ENCODE measurements at regions not wholly inside any gene's neighbourhood (a gene's known extent, or its start where the extent isn't known, plus 50 kb on each side); places are given as distances from the start of the nearest gene placed in this dataset.

GRCh38 chr14:65186951-65187350, 84.6 kb upstream of the MAX start:
- no peaks in the 10 kb centered on the region for H3K9me2 ChIP-seq (ENCODE audit: insufficient read depth)
- H3K4me3 ChIP-seq = no peak overlapping the region
- TF ChIP-seq EZH2phosphoT487 (IDR thresholded peaks at IDR 0.05; ENCODE audit: unreplicated experiment) = no peak
- no peak for TF ChIP-seq JUNB (IDR thresholded peaks at IDR 0.05; ENCODE audit: unreplicated experiment)
- no peak for TF ChIP-seq ETS1 (IDR thresholded peaks at IDR 0.05)
- TF ChIP-seq STAT1 (IDR thresholded peaks at IDR 0.05; ENCODE audit: unreplicated experiment) = no peak
- TF ChIP-seq ZNF462 (CRISPR knock-in tag; IDR thresholded peaks at IDR 0.05) = no peak
- no peak for TF ChIP-seq NANOG (IDR thresholded peaks at IDR 0.05; ENCODE audit: borderline replicate concordance)
- no peak for TF ChIP-seq EZH2 (IDR thresholded peaks at IDR 0.05; ENCODE audit: low read depth, unreplicated experiment)
- no peak for TF ChIP-seq REST (IDR thresholded peaks at IDR 0.05; ENCODE audit: unreplicated experiment)
- TF ChIP-seq CTCF (conservative IDR thresholded peaks at IDR 0.05; ENCODE audit: low read depth in 2 of 2) = no peak
- TF ChIP-seq CREB1 (CRISPR knock-in tag; IDR thresholded peaks at IDR 0.05; ENCODE audit: low read depth) = no peak
- TF ChIP-seq ZNF331 (CRISPR knock-in tag; IDR thresholded peaks at IDR 0.05; ENCODE audit: low read depth) = no peak
- TF ChIP-seq POLR2AphosphoS5 (IDR thresholded peaks at IDR 0.05; ENCODE audit: low read depth) = no peak
- no peak for TF ChIP-seq ZNF114 (CRISPR knock-in tag; IDR thresholded peaks at IDR 0.05)
- H3K9me3 Mint-ChIP-seq = peaks cover 11% of the 10 kb centered on the region
- DNase-seq (ENCODE audit: low spot score) (no peak), ATAC-seq (peak; percentile 42)
- peak overlapping the region; percentile 29; the same call in 1 of the 2 replicates for H3K4me2 ChIP-seq
- H3K4me3 Mint-ChIP-seq = peak overlapping the region; percentile 16; the same call in 1 of the 3 replicates
- H3K4me1 Mint-ChIP-seq = peaks cover 37% of the 10 kb centered on the region
- peaks cover 5% of the 10 kb centered on the region for H3K27me3 Mint-ChIP-seq (ENCODE audit: insufficient read depth, low read depth, poor library complexity)
- H3K36me3 ChIP-seq (ENCODE audit: insufficient read depth) = no peaks in the 10 kb centered on the region
- peaks cover 10% of the 10 kb centered on the region; the same call in 2 of the 3 replicates for H3K36me3 Mint-ChIP-seq (ENCODE audit: low read depth)
- H4K20me1 ChIP-seq (replicated peaks; ENCODE audit: insufficient read depth) = no peaks in the 10 kb centered on the region
- no peaks in the 10 kb centered on the region for H3K27me3 ChIP-seq (ENCODE audit: insufficient read depth)
- H2AFZ ChIP-seq = no peak overlapping the region
- no peaks in the 10 kb centered on the region for H3K79me2 ChIP-seq (replicated peaks; ENCODE audit: insufficient read depth)
- no peak overlapping the region for H3K27ac Mint-ChIP-seq
- H3F3A ChIP-seq (replicated peaks; ENCODE audit: low read depth) = no peaks in the 10 kb centered on the region
- no peak overlapping the region for H3K27ac ChIP-seq (ENCODE audit: low read depth)
- H3K4me1 ChIP-seq (ENCODE audit: insufficient read depth) = peaks cover 15% of the 10 kb centered on the region

All from GM23338 (cell line).